Activated CD8-positive, alpha-beta T cell treated with anti-CD3 and anti-CD28 coated beads for 36 hours (primary cell): ENCODE measurements at regions not wholly inside any gene's neighbourhood (a gene's known extent, or its start where the extent isn't known, plus 50 kb on each side); places are given as distances from the start of the nearest gene placed in this dataset.

Experiments used
- ATAC-seq: fragments of 200-7000 bp; cut with Tn5 transposase; one replicate; pipeline ENCODE4 v1.10.0; 2021; ENCODE audit warnings: mild to moderate bottlenecking, moderate library complexity
- CTCF ChIA-PET: fragments of 350-600 bp; sonication (Branson Sonifier 250); formaldehyde crosslinking; loops from one replicate; lab custom pipeline; 2021; ENCODE audit warnings: antibody characterized with exemption; lab: Charles Lee
- POLR2A ChIA-PET: fragments of 350-600 bp; sonication (Branson Sonifier 250); formaldehyde crosslinking; loops from one replicate; lab custom pipeline; 2021; ENCODE audit warnings: antibody characterized with exemption; lab: Charles Lee
- DNase-seq: peaks from one replicate; pipeline ENCODE4 v3.0.0-alpha.2; 2020
- H3K27ac Mint-ChIP-seq: one replicate; pipeline ENCODE4 v1.8.0; 2021; ENCODE audit warnings: mild to moderate bottlenecking, mixed read lengths
- H3K27me3 Mint-ChIP-seq: one replicate; pipeline ENCODE4 v1.8.0; 2021; ENCODE audit warnings: mixed read lengths
- H3K36me3 Mint-ChIP-seq: one replicate; pipeline ENCODE4 v1.8.0; 2021; ENCODE audit warnings: low read depth, mixed read lengths
- H3K4me1 Mint-ChIP-seq: one replicate; pipeline ENCODE4 v1.8.0; 2021; ENCODE audit warnings: low read depth, mixed read lengths
- H3K4me3 Mint-ChIP-seq: one replicate; pipeline ENCODE4 v1.8.0; 2021; ENCODE audit warnings: mild to moderate bottlenecking, moderate library complexity, mixed read lengths
- H3K9me3 Mint-ChIP-seq: one replicate; pipeline ENCODE4 v1.8.0; 2021; ENCODE audit warnings: mixed read lengths
- intact Hi-C: fragments of 100-400 bp; cut with micrococcal nuclease; formaldehyde crosslinking; loops from one replicate; pipeline ENCODE4 v1.10.0; 2022
- TF ChIP-seq, protein P1 (sequence below): fragments of 200-600 bp; IDR thresholded peaks from one replicate; pipeline ENCODE4 v1.8.0; 2022; ENCODE audit warnings: antibody characterized with exemption, mild to moderate bottlenecking

DNA sequence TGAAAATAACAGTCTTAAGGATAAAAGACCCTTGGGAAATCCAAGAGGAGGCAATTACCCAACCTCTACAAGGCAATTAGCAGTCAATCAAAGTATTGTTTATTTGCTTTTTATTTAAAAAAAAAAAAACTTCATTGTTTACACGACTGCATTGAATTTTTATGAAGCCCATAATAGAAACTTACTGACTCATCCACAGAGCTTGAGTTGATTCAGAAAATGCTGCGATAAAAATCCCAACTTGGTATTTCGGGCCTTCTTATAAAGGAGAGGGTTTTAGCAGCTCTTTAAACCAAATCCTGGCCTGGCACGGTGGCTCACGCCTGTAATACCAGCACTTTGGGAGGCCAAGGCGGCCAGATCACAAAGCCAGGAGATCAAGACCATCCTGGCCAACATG is 69.2 kb upstream of the PALS2 start:
- no peaks in the 10 kb centered on the region for H3K4me1 Mint-ChIP-seq
- DNase-seq, result no peak
- H3K4me3 Mint-ChIP-seq, result no peak overlapping the region
- ChIA-PET CTCF (interaction anchor here (0.7 kb wide), 1 partner anchor 78 kb away, joined by 3 read pairs; no protein-coding TSS in a partner anchor), POLR2A (interaction anchor here (0.6 kb wide), 1 partner anchor 10 kb away, joined by 5 read pairs; no protein-coding TSS in a partner anchor)
- intact Hi-C loops, result no loop called here
- TF ChIP-seq, protein P1, sequence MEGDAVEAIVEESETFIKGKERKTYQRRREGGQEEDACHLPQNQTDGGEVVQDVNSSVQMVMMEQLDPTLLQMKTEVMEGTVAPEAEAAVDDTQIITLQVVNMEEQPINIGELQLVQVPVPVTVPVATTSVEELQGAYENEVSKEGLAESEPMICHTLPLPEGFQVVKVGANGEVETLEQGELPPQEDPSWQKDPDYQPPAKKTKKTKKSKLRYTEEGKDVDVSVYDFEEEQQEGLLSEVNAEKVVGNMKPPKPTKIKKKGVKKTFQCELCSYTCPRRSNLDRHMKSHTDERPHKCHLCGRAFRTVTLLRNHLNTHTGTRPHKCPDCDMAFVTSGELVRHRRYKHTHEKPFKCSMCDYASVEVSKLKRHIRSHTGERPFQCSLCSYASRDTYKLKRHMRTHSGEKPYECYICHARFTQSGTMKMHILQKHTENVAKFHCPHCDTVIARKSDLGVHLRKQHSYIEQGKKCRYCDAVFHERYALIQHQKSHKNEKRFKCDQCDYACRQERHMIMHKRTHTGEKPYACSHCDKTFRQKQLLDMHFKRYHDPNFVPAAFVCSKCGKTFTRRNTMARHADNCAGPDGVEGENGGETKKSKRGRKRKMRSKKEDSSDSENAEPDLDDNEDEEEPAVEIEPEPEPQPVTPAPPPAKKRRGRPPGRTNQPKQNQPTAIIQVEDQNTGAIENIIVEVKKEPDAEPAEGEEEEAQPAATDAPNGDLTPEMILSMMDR, result no peak
- no peak for ATAC-seq
- peaks cover 1% of the 10 kb centered on the region for H3K27me3 Mint-ChIP-seq
- H3K36me3 Mint-ChIP-seq, result no peaks in the 10 kb centered on the region
- H3K27ac Mint-ChIP-seq, result no peak overlapping the region
- no peaks in the 10 kb centered on the region for H3K9me3 Mint-ChIP-seq

GRCh38 chr7:24504836-24505235 is 68.4 kb upstream of the PALS2 start:
- Mint-ChIP-seq H3K27me3 (no peaks in the 10 kb centered on the region), H3K27ac (no peak overlapping the region), H3K36me3 (no peaks in the 10 kb centered on the region), H3K4me1 (no peaks in the 10 kb centered on the region), H3K9me3 (no peaks in the 10 kb centered on the region), H3K4me3 (no peak overlapping the region)
- ChIA-PET CTCF (interaction anchor here (1.5 kb wide), 1 partner anchor 11 kb away, joined by 3 read pairs; no protein-coding TSS in a partner anchor), POLR2A (no interaction called here)
- TF ChIP-seq, protein P1, result no peak
- intact Hi-C loops, result no loop called here
- ATAC-seq, result no peak
- no peak for DNase-seq

GRCh38 chr7:24505968-24506367 is 67.3 kb upstream of the PALS2 start:
- no peaks in the 10 kb centered on the region for H3K36me3 Mint-ChIP-seq
- ATAC-seq, result no peak
- no peak overlapping the region for H3K4me3 Mint-ChIP-seq
- ChIA-PET POLR2A (no interaction called here), CTCF (interaction anchor here (1.5 kb wide), 2 partner anchors 10 to 131 kb away, joined by 3 read pairs; no protein-coding TSS in a partner anchor)
- no peaks in the 10 kb centered on the region for H3K27me3 Mint-ChIP-seq
- TF ChIP-seq, protein P1, result no peak
- no peaks in the 10 kb centered on the region for H3K4me1 Mint-ChIP-seq
- intact Hi-C loops, result no loop called here
- DNase-seq, result no peak
- H3K9me3 Mint-ChIP-seq, result no peaks in the 10 kb centered on the region
- H3K27ac Mint-ChIP-seq, result no peak overlapping the region

- no peak overlapping the region for H3K4me3 Mint-ChIP-seq
- TF ChIP-seq, protein P1, result no peak
- H3K27ac Mint-ChIP-seq, result no peak overlapping the region
- peaks cover 2% of the 10 kb centered on the region for H3K27me3 Mint-ChIP-seq
- ATAC-seq (no peak), DNase-seq (no peak)
- H3K36me3 Mint-ChIP-seq, result no peaks in the 10 kb centered on the region
- ChIA-PET POLR2A (no interaction called here), CTCF (no interaction called here)
- intact Hi-C loops, result no loop called here
- no peaks in the 10 kb centered on the region for H3K9me3 Mint-ChIP-seq
- H3K4me1 Mint-ChIP-seq, result no peaks in the 10 kb centered on the region
Observed at GRCh38 chr7:24508316-24508715, 64.9 kb upstream of the PALS2 start.

DNA sequence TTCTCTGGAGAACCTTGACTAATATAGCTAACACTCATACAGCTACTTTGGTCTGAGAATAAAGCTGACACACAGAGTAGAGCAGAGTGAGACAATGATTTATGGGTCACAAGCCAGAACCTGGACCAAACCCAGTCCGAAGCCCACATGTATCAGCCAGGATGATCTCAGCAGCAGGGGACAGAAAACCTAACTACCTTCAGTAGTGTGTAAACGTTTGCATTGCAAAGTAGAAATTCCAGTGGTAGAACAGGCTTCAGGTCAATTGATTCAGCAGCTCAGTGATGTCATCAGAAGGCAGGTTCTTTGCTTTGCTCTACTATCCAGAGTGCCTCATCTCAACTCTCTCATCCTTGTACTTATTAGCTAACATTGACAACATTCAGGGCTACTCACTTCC is 62.5 kb upstream of the PALS2 start:
- CTCF ChIA-PET, result no interaction called here
- Mint-ChIP-seq H3K4me1 (no peaks in the 10 kb centered on the region), H3K36me3 (no peaks in the 10 kb centered on the region), H3K4me3 (no peak overlapping the region), H3K27me3 (peaks cover 2% of the 10 kb centered on the region), H3K9me3 (no peaks in the 10 kb centered on the region), H3K27ac (no peak overlapping the region)
- POLR2A ChIA-PET, result interaction anchor here (1.2 kb wide), 1 partner anchor 23 kb away, joined by 3 read pairs; no protein-coding TSS in a partner anchor
- DNase-seq (no peak), ATAC-seq (no peak)
- TF ChIP-seq, protein P1, result no peak
- intact Hi-C loops, result no loop called here
